ENCODE measurements at regions not wholly inside any gene's neighbourhood (a gene's known extent, or its start where the extent isn't known, plus 50 kb on each side); places are given as distances from the start of the nearest gene placed in this dataset.

GRCh38 chr6:240151-240550, 52.1 kb upstream of the DUSP22 start:
- no peaks in the 10 kb centered on the region for H3K27me3 ChIP-seq (ENCODE audit: control insufficient read depth, insufficient read depth, low read length, poor library complexity, severe bottlenecking)
- Mint-ChIP-seq H3K27me3 (ENCODE audit: insufficient read depth) (peaks cover 1% of the 10 kb centered on the region), H3K4me1 (peaks cover 12% of the 10 kb centered on the region), H3K27ac (no peak overlapping the region), H3K36me3 (ENCODE audit: low read depth) (no peaks in the 10 kb centered on the region), H3K4me3 (no peak overlapping the region), H3K9me3 (no peaks in the 10 kb centered on the region)
- no peaks in the 10 kb centered on the region for H3K9me3 ChIP-seq (ENCODE audit: control insufficient read depth, low read length)
- H3K9ac ChIP-seq (ENCODE audit: extremely low read depth, low read length, poor library complexity, severe bottlenecking): no peak overlapping the region
- H3K27ac ChIP-seq (ENCODE audit: low read depth, low read length): no peak overlapping the region
- TF ChIP-seq, protein P1, sequence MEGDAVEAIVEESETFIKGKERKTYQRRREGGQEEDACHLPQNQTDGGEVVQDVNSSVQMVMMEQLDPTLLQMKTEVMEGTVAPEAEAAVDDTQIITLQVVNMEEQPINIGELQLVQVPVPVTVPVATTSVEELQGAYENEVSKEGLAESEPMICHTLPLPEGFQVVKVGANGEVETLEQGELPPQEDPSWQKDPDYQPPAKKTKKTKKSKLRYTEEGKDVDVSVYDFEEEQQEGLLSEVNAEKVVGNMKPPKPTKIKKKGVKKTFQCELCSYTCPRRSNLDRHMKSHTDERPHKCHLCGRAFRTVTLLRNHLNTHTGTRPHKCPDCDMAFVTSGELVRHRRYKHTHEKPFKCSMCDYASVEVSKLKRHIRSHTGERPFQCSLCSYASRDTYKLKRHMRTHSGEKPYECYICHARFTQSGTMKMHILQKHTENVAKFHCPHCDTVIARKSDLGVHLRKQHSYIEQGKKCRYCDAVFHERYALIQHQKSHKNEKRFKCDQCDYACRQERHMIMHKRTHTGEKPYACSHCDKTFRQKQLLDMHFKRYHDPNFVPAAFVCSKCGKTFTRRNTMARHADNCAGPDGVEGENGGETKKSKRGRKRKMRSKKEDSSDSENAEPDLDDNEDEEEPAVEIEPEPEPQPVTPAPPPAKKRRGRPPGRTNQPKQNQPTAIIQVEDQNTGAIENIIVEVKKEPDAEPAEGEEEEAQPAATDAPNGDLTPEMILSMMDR (conservative IDR thresholded peaks at IDR 0.05): no peak
- H3K36me3 ChIP-seq (ENCODE audit: control insufficient read depth, insufficient read depth, low read length): no peaks in the 10 kb centered on the region
- no peak overlapping the region for H3K4me3 ChIP-seq (ENCODE audit: low read length)
- no peak for DNase-seq
- WGBS, 2 experiments (ENCODE audit: insufficient coverage in 1 of 2, insufficient read length in 1 of 2): 74% methylated on average over 2 to 3 of the region's 3 CpGs
- H3K4me1 ChIP-seq (ENCODE audit: control insufficient read depth, insufficient read depth, low read length): no peaks in the 10 kb centered on the region

DNA sequence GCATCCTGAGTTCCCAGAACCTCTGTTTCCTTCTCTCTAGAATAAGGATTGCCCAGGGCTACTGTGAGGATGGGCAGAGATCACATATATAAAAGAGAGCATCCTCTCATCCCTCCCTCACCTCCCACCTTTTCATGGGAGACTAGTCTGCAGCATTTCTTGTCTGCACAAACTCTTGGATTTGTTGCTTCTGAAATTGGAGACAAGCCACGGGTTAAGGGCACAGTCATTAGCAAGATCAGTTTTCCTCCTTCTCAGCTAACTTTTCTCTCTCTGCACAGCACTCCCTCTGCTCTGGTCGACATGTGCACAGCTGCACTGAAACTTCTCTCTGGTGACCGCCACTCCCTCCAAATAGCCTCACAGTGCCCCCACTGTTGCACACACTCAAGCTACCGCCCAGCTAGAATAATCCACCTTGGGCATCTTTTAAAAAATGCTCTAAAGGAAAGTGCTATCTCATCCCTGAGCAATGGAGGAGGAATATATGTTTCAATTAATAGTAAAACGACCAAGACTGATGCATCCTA, 50.9 kb upstream of the DUSP22 start:
- H3K4me1 ChIP-seq (ENCODE audit: control insufficient read depth, insufficient read depth, low read length): no peaks in the 10 kb centered on the region
- no peak overlapping the region for H3K9ac ChIP-seq (ENCODE audit: extremely low read depth, low read length, poor library complexity, severe bottlenecking)
- no peaks in the 10 kb centered on the region for H3K27me3 ChIP-seq (ENCODE audit: control insufficient read depth, insufficient read depth, low read length, poor library complexity, severe bottlenecking)
- DNase-seq: no peak
- no peaks in the 10 kb centered on the region for H3K9me3 ChIP-seq (ENCODE audit: control insufficient read depth, low read length)
- 72 to 87% methylated on average over 2 to 5 of the region's 5 CpGs for WGBS, 2 experiments (ENCODE audit: insufficient coverage in 1 of 2, insufficient read length in 1 of 2)
- no peak overlapping the region for H3K4me3 ChIP-seq (ENCODE audit: low read length)
- peaks cover 4% of the 10 kb centered on the region for H3K4me1 Mint-ChIP-seq
- no peaks in the 10 kb centered on the region for H3K36me3 Mint-ChIP-seq (ENCODE audit: low read depth)
- H3K9me3 Mint-ChIP-seq: no peaks in the 10 kb centered on the region
- H3K4me3 Mint-ChIP-seq: no peak overlapping the region
- TF ChIP-seq, protein P1 (conservative IDR thresholded peaks at IDR 0.05): no peak
- no peak overlapping the region for H3K27ac Mint-ChIP-seq
- H3K27me3 Mint-ChIP-seq (ENCODE audit: insufficient read depth): peaks cover 1% of the 10 kb centered on the region
- no peaks in the 10 kb centered on the region for H3K36me3 ChIP-seq (ENCODE audit: control insufficient read depth, insufficient read depth, low read length)
- H3K27ac ChIP-seq (ENCODE audit: low read depth, low read length): no peak overlapping the region

Data from endodermal cell (in vitro differentiated cells).